Left renal cortex interstitium (tissue), 4 donors: ENCODE measurements at regions not wholly inside any gene's neighbourhood (a gene's known extent, or its start where the extent isn't known, plus 50 kb on each side); places are given as distances from the start of the nearest gene placed in this dataset.

Source experiments
- DNase-seq, 4 donors: peaks; one replicate each; pipeline ENCODE4 v3.0.0-alpha.2; 2013; ENCODE audit warnings: low read depth in 4 of 4, low spot score in 2 of 4, missing footprints in 1 of 4

GRCh38 chr17:77862890-77863813 is 95.4 kb upstream of the TNRC6C start:
- no peak for DNase-seq

DNA sequence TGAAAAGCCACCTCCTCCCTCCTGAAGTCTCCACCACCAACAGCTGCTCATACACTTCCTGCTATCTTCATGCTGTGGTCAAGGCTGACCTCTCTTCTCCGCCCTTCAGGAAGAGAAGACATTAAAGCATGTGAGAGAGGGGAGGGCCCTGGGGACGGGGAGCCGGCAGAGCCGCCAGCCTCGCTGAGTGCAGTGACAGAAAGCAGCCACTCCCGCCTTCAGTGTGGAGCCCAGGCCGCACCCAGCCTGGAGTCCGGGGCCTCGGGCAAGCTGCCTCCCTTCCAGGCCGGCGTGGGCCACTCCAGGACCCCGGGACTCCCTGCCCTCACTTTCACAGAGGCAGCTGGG is 94.7 kb upstream of the TNRC6C start:
- DNase-seq = no peak

DNA sequence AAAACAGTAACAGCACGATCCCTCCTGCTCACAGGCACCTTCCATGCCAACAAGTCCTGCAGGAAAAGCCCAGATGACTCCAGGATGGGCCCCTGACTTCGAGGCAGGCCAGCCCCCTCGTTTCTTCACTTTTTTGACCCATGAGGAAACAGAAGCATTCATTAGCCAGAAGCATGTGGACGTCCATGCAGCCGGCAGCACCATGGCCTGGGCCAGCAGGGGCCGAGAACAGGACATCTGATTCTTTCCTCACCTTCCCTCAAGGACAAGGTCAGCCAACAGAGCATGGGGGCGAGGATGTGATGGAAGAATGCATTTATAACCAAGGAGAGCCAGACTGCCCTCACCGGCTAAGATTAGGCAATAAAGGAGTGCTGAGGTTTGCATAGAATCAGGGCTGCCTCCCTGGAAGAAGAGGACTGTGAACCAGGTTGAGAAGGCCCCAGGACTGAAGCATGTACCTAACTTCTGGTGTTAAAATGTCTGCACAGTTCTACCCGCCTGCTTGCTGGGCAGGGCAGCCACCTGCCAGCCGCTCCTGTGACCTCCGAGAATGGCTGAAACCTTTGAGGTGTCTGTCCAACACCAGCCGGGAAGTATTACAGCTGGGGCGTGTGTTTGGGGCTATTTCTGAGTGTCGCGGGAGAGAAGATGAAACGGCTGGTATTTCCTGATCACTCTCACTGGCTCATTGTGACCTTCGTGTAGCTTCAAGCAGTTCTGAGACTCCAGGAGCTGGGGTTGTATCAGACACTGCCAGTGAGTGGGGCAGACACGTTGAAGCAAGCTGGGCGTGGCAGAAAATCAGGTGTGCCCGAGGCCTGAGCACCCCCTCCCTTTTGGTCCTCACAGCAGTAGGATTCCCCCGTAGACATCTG is 94.0 kb upstream of the TNRC6C start:
- DNase-seq = no peak

GRCh38 chr17:77865112-77865611 is 93.3 kb upstream of the TNRC6C start:
- no peak for DNase-seq

GRCh38 chr17:77865716-77866115 is 92.8 kb upstream of the TNRC6C start:
- no peak for DNase-seq

- DNase-seq = no peak
Measured at GRCh38 chr17:77867308-77867781, 91.2 kb upstream of the TNRC6C start.

GRCh38 chr17:77867976-77868713 is 90.4 kb upstream of the TNRC6C start:
- no peak for DNase-seq

DNA sequence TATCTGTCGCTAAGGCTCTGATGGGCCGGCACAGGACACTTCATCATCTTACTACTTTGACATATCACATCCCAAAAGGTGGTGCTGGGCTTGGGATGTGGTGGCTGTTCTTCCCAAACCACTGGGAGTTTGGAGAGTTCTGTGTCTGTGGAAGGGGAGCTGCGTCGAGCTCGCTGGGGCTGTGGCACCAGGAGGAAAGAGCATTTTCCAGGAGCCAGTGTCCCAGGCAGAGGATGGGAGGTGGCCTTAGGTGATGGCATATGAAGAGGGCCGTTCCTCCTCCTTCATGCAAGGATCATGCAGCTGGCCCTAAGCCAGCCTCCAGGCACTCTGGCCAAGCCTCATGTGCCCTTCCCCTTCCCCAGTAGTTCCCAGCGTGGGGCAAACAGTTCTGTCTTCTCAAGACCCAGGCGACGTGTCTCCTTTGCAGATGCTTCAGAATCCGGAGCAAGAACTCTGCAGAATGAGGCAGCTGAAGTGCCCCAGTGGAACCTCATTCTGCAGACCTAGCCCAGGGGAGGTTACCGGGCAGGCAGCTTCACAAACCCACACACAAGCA is 89.4 kb upstream of the TNRC6C start:
- no peak for DNase-seq

GRCh38 chr17:77869665-77870132 is 88.8 kb upstream of the TNRC6C start:
- no peak for DNase-seq

DNA sequence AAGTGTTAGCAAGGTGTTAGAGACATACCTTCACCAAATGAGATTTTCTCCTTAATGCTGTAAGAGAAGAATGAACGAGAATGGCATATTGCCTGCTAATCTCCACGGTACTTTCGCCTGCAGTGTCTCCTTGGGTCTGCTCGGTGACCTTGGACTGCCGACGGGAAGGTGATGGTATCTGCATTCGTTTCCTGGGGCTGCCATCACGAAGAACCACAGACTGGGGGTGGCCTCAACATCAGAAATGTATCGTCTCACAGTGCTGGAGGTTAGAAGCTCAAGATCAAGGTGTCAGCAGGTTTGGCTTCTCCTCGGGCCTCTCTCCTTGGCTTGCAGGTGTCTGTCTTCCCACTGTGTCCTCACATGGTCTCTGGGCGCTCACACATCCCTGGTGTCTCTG is 86.3 kb upstream of the TNRC6C start:
- DNase-seq = no peak

DNA sequence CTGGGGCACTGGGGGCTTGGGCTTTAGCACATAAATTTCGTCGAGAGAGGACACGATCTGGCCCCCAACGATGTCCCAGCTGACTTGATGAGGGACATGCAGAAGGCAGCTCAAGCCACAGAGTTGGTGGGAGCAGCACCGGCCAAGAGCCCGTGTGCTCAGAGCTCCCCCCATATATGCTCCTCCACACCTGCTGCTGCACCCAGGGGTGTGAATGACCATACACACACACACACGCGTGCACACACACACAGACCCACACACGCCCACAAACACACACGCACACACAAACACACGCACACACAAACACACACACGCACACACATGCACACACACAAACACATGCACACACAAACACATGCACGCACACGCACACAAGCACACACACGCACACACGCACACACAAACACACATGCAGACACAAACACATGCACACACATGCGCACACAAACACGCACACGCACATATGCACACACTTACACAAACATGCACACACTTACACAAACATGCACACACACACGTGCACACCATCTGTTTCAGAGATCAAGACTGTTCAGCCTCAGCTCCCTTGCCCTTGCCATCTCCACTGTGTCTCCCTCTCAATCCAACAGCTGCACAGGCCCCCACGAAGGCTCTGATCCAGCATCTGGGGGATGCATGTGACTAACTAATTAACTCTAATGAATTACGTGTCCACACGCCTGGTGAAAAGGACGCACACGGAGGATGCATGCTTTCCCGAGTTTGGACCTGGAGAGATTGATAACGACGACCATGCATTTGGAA is 85.6 kb upstream of the TNRC6C start:
- no peak for DNase-seq

DNA sequence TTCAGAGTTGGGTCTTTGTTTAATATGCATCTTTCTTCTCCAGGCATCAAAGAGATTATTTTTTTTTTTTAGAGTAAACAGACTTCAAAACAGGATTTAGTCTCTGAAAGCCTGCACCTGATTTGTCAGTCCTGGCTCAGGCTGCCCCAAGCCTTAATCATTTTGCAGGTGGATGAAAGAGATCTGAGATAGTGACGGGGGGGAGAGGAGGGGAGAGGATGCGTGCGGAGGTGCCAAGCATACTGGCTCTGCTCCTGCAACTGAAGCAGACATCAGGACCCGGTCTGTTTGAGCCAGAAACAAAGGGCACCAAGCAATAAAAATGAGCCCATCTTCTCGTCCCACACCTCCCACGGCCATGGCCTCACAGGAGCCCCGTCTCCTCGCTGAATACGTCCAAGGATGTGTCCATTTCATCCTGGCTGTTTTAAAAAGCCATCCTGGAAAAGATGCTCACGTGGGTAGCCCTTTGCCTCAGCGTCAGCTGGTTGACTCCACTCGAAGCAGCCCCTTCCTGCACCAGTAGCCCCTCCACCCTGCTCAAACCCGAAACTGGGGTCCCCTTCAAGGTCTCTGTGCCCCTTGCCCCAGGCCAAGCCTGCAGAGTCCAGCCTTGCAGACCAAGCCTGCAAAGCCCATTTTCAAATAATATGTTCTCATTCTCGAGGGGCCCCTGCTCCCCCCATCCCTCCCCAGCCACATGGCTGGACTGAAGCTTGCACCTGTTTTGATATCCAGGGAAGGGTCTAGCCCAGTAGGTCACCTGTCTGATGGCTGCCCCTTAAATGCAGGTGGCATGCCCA is 84.8 kb upstream of the TNRC6C start:
- DNase-seq = no peak

- no peak for DNase-seq
Measured at GRCh38 chr17:77874303-77875050, 84.0 kb upstream of the TNRC6C start.

GRCh38 chr17:77875051-77875780 is 83.3 kb upstream of the TNRC6C start:
- no peak for DNase-seq

DNA sequence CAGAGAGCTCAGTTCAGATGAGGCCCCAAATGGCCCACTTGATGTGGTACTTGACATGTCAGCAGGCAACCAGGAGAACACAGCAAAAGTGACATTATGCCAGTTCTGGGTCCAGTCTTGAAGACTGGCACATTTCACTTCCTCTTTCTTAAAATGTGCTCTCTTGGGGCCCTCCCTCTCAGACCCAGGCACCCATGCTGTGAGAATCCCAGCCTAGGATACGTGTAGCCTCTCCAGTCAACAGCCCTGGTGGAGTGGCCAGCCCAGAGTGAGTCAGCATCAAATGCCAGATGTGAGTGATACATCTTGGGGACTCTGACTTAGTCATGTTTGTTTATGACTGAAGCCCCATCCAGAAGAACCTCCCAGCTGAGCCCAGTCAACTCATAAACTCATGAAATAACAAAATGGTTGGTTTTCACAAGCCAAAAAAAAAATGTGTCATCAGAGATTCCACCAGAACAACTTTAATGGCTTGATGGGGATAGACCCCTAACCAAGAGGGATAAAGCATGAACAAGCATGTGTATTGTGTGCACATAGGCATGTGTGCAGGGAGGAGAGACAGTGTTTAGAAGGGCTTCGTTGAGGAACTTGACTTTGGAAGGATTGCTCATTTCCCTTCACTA is 82.5 kb upstream of the TNRC6C start:
- no peak for DNase-seq

DNA sequence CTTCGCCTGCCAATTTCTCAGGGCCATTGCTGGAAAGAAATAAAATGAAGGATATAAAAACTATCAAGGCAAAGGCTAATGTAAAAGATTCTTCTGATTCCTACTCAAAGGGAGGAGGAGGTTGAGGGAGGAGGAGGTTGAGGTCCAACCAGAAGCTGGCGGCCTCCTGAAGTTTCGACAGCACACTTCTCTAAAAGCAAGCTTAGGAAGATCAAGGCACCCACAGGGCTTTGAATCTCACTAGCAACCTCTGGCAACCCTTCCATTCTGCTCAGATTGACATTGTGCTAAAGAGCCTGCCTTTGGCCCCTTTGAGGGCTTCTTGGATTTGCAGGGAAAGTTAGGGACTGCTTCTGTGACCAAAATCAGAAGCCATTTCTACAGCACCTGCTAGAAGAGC is 81.5 kb upstream of the TNRC6C start:
- no peak for DNase-seq
